Tibial nerve (tissue), 4 donors: ENCODE measurements at regions not wholly inside any gene's neighbourhood (a gene's known extent, or its start where the extent isn't known, plus 50 kb on each side); places are given as distances from the start of the nearest gene placed in this dataset.

Experiments used
- CTCF ChIP-seq, 5 experiments: fragments of 200-600 bp in 3 of 5; fragments of 450-650 bp in 2 of 5; sonication (generic) in 3 of 5; IDR thresholded peaks; one replicate each; pipeline ENCODE4 v1.5.1; 2016 to 2019; ENCODE audit warnings: antibody characterized with exemption in 5 of 5, mild to moderate bottlenecking in 3 of 5, moderate library complexity in 2 of 5
- EP300 ChIP-seq, 2 donors: sonication (generic); formaldehyde crosslinking; IDR thresholded peaks; one replicate each; pipeline ENCODE4 v1.6.1; 2017; ENCODE audit warnings: antibody characterized with exemption in 2 of 2, mild to moderate bottlenecking in 1 of 2
- POLR2A ChIP-seq, 2 donors: fragments of 450-650 bp; IDR thresholded peaks; one replicate each; pipeline ENCODE4 v1.6.1; 2017; ENCODE audit warnings: antibody characterized with exemption in 2 of 2, mild to moderate bottlenecking in 2 of 2, moderate library complexity in 2 of 2

- TF ChIP-seq POLR2A (IDR thresholded peaks at IDR 0.05), result no peak
- no peak for TF ChIP-seq CTCF (IDR thresholded peaks at IDR 0.05)
- TF ChIP-seq EP300 (IDR thresholded peaks at IDR 0.05), result no peak
Measured at GRCh38 chr4:154999950-155000578, 208.4 kb upstream of the NPY2R start.
